ENCODE measurements at regions not wholly inside any gene's neighbourhood (a gene's known extent, or its start where the extent isn't known, plus 50 kb on each side); places are given as distances from the start of the nearest gene placed in this dataset.

DNA sequence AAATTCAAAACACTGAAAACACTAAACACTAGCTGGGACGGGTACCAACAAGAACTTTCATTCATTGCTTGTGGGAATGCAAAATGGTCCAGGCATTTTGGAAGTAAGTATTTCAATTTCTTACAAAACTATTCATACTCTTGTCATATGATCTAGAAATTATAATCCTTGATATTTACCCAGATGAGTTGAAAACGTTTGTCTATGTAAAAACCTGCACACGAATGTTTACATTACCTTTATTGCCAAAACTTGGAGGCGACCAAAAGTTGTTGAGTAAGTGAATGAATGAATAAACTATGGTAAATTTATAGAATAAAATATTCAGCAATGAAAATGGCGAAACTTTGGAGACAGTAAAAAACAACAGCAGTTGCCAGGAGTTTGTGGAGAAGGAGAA lies 222.1 kb upstream of the EDIL3 start:
- TF ChIP-seq, protein P1, sequence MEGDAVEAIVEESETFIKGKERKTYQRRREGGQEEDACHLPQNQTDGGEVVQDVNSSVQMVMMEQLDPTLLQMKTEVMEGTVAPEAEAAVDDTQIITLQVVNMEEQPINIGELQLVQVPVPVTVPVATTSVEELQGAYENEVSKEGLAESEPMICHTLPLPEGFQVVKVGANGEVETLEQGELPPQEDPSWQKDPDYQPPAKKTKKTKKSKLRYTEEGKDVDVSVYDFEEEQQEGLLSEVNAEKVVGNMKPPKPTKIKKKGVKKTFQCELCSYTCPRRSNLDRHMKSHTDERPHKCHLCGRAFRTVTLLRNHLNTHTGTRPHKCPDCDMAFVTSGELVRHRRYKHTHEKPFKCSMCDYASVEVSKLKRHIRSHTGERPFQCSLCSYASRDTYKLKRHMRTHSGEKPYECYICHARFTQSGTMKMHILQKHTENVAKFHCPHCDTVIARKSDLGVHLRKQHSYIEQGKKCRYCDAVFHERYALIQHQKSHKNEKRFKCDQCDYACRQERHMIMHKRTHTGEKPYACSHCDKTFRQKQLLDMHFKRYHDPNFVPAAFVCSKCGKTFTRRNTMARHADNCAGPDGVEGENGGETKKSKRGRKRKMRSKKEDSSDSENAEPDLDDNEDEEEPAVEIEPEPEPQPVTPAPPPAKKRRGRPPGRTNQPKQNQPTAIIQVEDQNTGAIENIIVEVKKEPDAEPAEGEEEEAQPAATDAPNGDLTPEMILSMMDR (IDR thresholded peaks at IDR 0.05), result no peak
- H3K36me3 ChIP-seq, result no peaks in the 10 kb centered on the region
- H3K9me3 ChIP-seq, result no peaks in the 10 kb centered on the region
- no peak overlapping the region for H3K27ac ChIP-seq
- DNase-seq (ENCODE audit: low spot score), result no peak
- no peak overlapping the region for H3K4me3 ChIP-seq
- no peaks in the 10 kb centered on the region for H3K4me1 ChIP-seq
- H3K27me3 ChIP-seq, result no peaks in the 10 kb centered on the region

DNA sequence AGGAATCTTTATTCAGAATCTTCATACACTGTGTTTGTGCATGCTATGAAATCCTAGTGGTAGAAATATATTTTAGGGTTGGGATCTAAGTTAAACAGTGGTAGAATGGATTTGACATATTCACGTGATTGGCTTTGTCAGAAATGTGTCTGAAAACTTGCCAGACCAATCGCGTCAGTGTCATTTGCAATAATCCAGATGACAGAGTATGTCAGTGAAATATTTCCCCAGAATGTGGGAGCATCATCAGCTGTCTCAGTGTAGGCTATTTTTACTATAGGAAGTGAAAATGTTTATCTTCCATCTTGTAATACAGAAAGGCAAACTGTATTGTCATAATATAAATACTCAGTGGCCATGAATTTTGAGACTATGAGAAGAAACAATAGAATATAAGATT lies 220.6 kb upstream of the EDIL3 start:
- no peak overlapping the region for H3K4me3 ChIP-seq
- no peaks in the 10 kb centered on the region for H3K36me3 ChIP-seq
- H3K27ac ChIP-seq, result no peak overlapping the region
- TF ChIP-seq, protein P1 (IDR thresholded peaks at IDR 0.05), result no peak
- H3K9me3 ChIP-seq, result no peaks in the 10 kb centered on the region
- H3K4me1 ChIP-seq, result no peaks in the 10 kb centered on the region
- no peak for DNase-seq (ENCODE audit: low spot score)
- no peaks in the 10 kb centered on the region for H3K27me3 ChIP-seq

DNA sequence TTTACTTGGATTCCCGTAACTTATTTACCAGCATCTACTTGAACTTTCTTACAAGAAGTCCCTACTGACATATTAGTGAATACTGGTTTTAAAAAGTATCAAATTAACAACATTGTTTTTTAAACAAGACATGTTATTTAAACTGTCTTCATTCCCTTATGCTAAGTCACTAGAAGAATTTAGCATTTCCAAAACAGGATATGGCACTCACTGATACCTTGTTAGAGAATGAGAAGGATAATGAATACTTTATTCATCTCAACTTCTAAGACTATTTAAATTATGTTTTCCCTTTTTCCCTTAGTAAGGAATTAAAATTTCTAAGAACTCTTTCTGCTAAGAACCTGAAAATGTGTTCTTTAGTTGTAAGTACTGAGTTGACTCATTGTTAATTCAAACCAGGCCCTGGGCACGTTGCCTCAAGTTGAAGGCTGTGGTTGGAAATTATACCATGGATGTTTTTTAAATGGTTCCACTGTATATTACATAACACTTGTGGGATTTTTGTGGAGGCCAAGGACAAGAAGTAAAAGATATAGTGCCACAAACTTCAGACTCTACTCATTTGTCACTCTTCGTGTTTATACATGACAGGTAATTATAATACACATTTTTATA lies 219.0 kb upstream of the EDIL3 start:
- H3K4me3 ChIP-seq, result no peak overlapping the region
- no peaks in the 10 kb centered on the region for H3K36me3 ChIP-seq
- H3K4me1 ChIP-seq, result no peaks in the 10 kb centered on the region
- H3K27ac ChIP-seq, result no peak overlapping the region
- no peak for DNase-seq (ENCODE audit: low spot score)
- no peaks in the 10 kb centered on the region for H3K9me3 ChIP-seq
- H3K27me3 ChIP-seq, result no peaks in the 10 kb centered on the region
- TF ChIP-seq, protein P1 (IDR thresholded peaks at IDR 0.05), result no peak

DNA sequence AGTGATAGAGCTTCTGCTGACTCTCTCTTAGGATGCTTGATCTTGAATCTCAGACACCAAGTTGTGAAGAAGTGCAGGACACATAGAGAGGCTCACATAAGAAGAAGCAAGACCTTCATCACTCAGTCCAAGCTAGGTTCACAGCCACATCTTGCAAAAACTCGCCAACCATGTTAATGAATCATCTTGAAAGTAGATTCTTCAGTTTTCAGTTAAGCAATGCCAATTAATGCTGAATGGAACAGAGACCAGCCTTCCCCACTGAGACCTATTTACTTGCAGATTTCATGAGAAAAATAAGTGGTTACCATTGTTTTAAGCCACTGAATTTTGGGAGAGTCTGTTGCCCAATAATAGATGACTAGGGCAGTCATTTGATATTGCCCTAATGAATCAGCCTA lies 217.7 kb upstream of the EDIL3 start:
- Histone ChIP-seq H3K4me1 (no peaks in the 10 kb centered on the region), H3K27ac (no peak overlapping the region), H3K36me3 (no peaks in the 10 kb centered on the region), H3K27me3 (no peaks in the 10 kb centered on the region), H3K9me3 (no peaks in the 10 kb centered on the region), H3K4me3 (no peak overlapping the region)
- DNase-seq (ENCODE audit: low spot score), result no peak
- TF ChIP-seq, protein P1 (IDR thresholded peaks at IDR 0.05), result no peak

DNA sequence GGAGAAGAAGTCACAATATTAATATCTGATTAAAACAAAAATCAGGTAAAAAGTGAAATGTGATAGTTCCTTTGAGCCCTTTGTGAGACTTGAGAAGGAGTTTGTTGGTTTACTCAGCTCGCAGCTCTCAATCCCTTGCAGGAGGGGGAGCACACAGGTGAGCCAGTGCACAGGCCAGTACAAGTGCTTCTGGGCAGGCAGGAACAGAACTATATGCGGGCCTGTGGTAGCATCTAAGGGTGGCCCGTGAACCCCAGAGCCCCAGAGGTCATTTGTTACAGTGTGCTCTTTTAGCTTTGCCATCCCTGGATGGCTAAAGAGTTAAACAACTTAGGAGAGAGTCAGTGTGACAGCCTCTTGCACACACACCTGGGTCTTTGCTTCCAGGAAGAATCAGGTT lies 215.3 kb upstream of the EDIL3 start:
- no peaks in the 10 kb centered on the region for H3K4me1 ChIP-seq
- TF ChIP-seq, protein P1 (IDR thresholded peaks at IDR 0.05), result no peak
- H3K27me3 ChIP-seq, result no peaks in the 10 kb centered on the region
- no peak overlapping the region for H3K4me3 ChIP-seq
- H3K27ac ChIP-seq, result no peak overlapping the region
- no peaks in the 10 kb centered on the region for H3K9me3 ChIP-seq
- no peaks in the 10 kb centered on the region for H3K36me3 ChIP-seq
- DNase-seq (ENCODE audit: low spot score), result no peak

DNA sequence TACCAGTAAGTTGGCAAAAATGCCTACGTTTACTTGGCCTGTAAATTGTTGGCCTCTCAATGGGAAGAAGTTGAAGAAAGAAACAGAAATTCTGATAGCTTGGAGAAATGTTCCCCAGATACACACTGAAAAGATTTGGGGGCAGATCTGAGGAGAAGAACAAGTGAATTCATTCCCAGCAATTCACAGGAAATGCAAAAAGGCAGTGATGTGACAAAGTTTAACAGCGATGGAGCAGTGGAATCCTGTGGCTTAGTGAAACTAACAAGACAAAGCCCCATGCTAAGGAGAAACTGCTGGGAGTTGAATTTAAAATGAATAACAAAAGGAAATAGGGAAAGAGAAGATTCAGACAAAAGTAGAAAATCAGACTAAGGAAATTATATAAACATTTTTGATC lies 213.2 kb upstream of the EDIL3 start:
- H3K4me3 ChIP-seq, result no peak overlapping the region
- no peaks in the 10 kb centered on the region for H3K36me3 ChIP-seq
- no peaks in the 10 kb centered on the region for H3K4me1 ChIP-seq
- TF ChIP-seq, protein P1 (IDR thresholded peaks at IDR 0.05), result no peak
- no peaks in the 10 kb centered on the region for H3K27me3 ChIP-seq
- DNase-seq (ENCODE audit: low spot score), result no peak
- H3K27ac ChIP-seq, result no peak overlapping the region
- no peaks in the 10 kb centered on the region for H3K9me3 ChIP-seq

Measured in right atrium auricular region (tissue), 2 donors.